GM19455 (cell line): ENCODE measurements at regions not wholly inside any gene's neighbourhood (a gene's known extent, or its start where the extent isn't known, plus 50 kb on each side); places are given as distances from the start of the nearest gene placed in this dataset.
"Not testable (repeated sequence)": the region's sequence is repeated elsewhere in the genome, so short reads cannot be mapped to it uniquely, and the experiment has no call there.

Experiments used
- ATAC-seq: cut with Tn5 transposase; IDR thresholded peaks from one replicate; pipeline ENCODE4 v1.9.1; 2021; ENCODE audit not compliant: unreplicated experiment

GRCh38 chr7:67301667-67302066 is 305.0 kb downstream of the TYW1 start:
- ATAC-seq = no peak

DNA sequence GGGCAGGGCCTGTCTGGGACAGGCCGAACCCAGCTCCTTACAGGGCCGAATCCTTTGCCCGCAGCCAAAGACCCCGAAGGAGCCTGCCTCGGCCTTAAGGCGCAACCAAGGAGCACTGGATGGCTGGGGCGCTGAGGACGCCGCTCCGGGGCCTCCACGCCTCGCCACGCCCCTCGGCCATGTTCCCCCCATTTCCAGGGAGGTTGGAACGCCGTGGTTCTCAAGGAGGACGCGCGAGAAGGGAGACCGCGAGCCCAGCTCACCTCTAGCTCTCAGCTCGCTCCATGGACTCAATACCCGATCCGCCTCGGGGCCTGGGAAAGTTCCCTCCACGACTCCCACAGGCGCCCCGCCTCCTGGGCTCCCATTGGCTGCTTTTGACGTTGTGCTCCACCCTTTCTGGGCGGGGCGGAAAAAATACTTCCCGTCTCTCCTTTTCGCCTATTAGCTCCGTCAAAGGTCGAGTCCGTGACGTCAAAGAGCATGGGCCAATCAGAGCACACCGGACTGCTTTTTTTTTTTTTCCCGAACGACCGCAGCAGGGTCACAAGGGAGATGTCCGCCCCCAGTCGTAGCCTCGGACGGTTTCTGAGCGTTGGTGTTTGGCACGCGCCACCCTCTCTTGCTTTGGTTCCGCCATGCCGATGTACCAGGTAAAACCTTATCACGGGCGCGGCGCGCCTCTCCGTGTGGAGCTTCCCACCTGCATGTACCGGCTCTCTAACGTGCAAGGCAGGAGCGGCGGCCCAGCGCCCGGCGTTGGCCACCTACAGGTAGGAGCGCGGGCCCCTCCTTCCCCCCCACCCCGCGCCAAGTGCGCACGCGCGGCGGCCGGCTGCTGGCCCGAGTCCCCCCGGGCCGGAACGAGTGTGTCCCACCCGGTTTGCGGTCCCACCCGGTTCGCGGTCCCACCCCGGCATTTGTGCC is 305.7 kb downstream of the TYW1 start:
- peak; percentile 73 for ATAC-seq

DNA sequence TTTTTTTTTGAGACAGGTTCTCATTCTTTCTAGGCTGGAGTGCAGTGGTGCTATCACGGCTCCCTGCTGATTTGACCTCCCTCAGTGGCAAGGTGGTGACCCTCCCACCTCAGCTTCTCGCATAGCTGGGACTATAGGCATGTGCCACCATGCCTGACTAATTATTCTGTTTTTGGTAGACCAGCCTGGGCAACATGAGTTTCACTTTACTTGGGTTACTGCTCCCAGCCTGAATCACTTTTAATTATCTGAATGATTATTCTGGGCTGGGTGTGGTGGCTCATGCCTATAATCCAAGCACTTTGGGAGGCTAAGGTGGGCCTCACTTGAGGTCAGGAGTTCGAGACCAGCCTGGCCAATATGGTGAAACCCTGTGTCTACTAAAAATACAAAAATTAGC is 308.2 kb downstream of the TYW1 start:
- ATAC-seq = not testable (repeated sequence)

GRCh38 chr7:67306331-67306730 is 309.7 kb downstream of the TYW1 start:
- no peak for ATAC-seq

- ATAC-seq = no peak
Observed at GRCh38 chr7:67309764-67310549, 313.3 kb downstream of the TYW1 start.

DNA sequence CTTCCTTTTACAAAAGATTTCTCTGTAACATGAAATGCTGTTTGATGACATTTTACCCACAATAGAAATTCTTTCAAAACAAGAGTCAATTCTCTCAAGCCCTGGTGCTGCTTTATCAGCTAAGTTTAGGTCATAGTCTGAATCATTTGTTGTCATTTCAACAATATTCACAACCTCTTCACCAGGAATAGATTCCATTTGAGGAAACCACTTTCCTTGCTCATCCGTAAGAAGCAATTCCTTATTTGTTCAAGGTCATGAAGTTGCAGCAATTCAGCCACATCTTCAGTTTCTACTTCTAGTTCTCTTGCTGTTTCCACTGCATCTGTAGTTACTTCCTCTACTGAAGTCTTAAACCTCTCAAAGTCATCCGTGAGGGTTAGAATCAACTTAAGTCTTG is 315.3 kb downstream of the TYW1 start:
- ATAC-seq = no peak

- ATAC-seq = no peak
Observed at GRCh38 chr7:67313213-67313612, 316.6 kb downstream of the TYW1 start.

DNA sequence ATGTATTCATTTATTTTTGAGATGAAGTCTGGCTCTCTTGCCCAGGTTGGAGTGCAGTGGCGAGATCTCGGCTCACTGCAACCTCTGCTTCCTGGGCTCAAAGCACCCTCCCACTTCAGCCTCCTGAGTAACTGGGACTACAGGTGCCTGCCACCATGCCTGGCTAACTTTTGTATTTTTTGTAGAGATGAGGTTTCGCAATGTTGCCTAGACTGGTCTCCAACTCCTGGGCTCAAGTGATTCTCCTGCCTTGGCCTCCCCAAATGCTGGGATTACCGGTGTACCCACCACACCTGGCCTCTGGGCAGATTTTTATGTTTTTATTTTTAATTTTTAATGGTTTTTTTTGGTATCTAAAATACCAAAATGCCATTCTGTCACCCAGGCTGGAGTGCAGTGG is 320.3 kb downstream of the TYW1 start:
- not testable (repeated sequence) for ATAC-seq

GRCh38 chr7:67328257-67328656 is 331.6 kb downstream of the TYW1 start:
- not testable (repeated sequence) for ATAC-seq

DNA sequence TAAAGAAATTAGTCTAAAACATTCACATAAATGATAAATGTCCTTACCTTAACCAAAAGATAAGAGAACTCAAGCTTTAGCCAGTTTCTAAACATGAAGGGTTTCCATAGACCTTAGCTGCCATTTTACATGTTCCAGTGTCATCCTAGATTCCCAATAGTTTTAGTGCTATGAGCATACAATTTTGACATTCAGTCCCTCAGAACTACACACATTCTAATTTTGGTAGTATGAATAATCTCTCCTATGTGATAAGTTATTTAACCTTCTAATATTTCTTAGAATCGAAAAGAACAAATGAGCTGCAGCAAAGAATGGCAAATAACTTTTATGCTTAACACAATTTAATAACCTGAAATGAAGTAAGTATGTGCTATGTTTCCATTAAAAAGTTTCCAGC is 338.5 kb downstream of the TYW1 start:
- not testable (repeated sequence) for ATAC-seq

GRCh38 chr7:67335663-67336062 is 339.0 kb downstream of the TYW1 start:
- ATAC-seq = not testable (repeated sequence)

DNA sequence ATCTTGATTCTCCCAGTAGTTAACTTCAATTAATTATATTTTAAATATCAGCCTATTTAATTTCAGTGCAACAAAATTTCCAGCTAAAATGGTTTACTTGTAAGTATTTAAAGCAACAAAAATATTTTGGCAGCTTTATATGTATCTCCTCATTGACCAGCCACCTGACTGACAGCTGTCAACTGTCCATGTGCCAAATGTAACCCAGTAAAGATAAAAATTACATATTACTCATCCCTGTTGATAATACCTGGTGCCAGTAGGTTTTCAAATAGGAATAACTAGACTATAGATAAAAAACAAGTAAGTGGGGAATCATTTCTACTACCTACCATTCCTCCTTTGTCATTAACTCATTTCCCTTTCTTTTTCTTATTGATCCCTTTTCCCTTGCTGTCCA is 341.9 kb downstream of the TYW1 start:
- ATAC-seq = not testable (repeated sequence)

GRCh38 chr7:67341153-67341768 is 344.6 kb downstream of the TYW1 start:
- ATAC-seq = no peak

DNA sequence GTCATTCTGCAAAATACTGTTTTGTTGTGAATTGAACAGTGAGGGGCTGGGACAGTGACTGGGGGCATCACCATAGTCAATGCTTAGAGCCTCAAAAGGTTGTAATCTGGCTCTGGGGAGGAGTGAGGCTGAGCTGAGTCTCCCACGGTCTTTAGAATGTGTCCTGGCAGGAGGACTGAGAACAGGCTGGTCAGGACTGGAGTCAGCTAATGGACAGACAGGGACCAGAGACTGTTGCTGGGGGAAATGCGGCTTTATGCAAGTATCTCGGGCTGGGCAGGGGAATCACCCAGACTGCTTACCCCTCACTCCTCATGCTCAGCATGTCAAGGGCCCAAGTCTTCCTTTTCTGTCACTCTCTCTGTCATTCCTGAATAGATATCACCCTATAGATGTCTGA is 346.5 kb downstream of the TYW1 start:
- no peak for ATAC-seq

- no peak for ATAC-seq
Observed at GRCh38 chr7:67343572-67343971, 346.9 kb downstream of the TYW1 start.

GRCh38 chr7:67344481-67345193 is 348.0 kb downstream of the TYW1 start:
- no peak for ATAC-seq

DNA sequence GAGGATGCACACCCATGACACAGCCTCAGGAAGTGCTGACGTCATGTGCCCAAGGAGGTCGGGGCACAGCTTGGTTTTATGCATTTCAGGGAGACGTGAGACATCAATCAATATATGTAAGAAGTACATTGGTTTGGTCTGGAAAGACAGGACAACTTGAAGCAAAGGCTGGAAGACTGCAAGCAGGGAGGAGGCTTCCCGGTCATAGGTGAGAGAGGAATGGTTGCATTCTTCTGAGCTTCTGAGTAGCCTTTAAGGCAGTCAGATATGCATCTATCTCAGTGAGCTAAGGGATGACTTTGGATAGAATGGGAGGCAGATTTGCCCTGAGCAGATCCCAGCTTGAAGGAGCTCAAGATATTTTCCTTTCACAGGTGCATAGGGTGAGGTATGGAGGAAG is 349.5 kb downstream of the TYW1 start:
- ATAC-seq = no peak

DNA sequence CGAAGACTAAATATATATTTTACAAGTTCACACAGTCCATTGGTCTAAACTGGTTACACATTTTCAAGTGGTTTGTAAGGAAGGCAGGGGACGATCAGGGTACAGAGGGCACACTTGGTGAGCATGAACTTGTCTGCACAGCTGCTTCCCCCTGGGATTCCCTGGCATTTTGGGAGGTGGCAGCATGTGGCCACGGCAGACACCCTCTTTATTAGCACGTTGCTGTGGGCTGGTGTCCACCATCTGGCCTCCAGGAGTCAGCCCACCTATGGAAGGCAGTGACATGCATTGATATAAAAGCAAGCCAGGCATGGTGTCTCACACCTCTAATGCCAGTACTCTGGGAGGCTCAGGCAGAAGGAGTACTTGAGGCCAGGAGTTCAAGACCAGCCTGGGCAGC is 350.2 kb downstream of the TYW1 start:
- ATAC-seq = no peak

- no peak for ATAC-seq
Observed at GRCh38 chr7:67348171-67348570, 351.5 kb downstream of the TYW1 start.

GRCh38 chr7:67357653-67358052 is 361.0 kb downstream of the TYW1 start:
- ATAC-seq = not testable (repeated sequence)

DNA sequence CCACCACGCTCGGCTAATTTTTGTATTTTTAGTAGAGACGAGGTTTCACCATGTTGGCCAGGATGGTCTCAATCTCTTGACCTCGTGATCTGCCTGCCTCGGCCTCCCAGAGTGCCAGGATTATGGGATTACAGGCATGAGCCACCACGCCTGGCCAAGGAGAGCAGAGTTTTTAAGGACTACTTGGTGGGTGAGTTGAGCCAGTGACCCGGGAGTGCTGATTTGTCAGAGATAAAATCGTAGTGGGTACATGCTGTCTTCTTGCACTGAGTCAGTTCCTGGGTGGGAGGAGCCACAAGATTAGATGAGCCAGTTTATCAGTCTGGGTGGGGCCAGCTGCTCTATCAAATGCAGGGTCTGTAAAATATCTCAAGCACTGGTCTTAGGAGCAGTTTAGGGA is 361.7 kb downstream of the TYW1 start:
- ATAC-seq = not testable (repeated sequence)
